AG09319 (cell line): ENCODE measurements at regions not wholly inside any gene's neighbourhood (a gene's known extent, or its start where the extent isn't known, plus 50 kb on each side); places are given as distances from the start of the nearest gene placed in this dataset.
"Not testable (repeated sequence)": the region's sequence is repeated elsewhere in the genome, so short reads cannot be mapped to it uniquely, and the experiment has no call there.

ENCODE experiments used
- DNase-seq: peaks from one replicate; pipeline ENCODE4 v3.0.0-alpha.2; 2010; ENCODE audit warnings: low read depth; ENCODE audit errors: extremely low read depth
- TF ChIP-seq, protein P1 (sequence below): IDR thresholded peaks from 2 replicates; pipeline ENCODE4 v1.5.1; 2011; ENCODE audit warnings: low read depth, mild to moderate bottlenecking, inconsistent platforms, low read length, moderate library complexity

DNA sequence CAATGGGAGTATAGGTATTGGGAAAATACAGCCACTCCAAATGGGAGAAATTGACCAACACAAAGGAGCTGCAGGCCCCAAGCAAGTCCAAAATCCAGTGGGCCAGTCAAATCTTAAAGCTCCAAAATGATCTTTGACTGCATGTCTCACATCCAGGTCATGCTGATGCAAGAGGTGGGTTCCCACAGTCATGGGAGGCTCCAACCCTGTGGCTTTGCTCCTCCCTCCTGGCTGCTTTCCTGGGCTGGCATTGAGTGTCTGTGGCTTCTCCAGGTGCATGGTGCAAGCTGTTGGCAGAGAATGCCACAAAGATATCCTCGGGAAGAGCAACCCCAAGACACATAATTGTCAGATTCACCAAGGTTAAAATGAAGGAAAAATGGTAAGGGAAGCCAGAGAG, 80.8 kb downstream of the IGLL5 start:
- TF ChIP-seq, protein P1, sequence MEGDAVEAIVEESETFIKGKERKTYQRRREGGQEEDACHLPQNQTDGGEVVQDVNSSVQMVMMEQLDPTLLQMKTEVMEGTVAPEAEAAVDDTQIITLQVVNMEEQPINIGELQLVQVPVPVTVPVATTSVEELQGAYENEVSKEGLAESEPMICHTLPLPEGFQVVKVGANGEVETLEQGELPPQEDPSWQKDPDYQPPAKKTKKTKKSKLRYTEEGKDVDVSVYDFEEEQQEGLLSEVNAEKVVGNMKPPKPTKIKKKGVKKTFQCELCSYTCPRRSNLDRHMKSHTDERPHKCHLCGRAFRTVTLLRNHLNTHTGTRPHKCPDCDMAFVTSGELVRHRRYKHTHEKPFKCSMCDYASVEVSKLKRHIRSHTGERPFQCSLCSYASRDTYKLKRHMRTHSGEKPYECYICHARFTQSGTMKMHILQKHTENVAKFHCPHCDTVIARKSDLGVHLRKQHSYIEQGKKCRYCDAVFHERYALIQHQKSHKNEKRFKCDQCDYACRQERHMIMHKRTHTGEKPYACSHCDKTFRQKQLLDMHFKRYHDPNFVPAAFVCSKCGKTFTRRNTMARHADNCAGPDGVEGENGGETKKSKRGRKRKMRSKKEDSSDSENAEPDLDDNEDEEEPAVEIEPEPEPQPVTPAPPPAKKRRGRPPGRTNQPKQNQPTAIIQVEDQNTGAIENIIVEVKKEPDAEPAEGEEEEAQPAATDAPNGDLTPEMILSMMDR = no peak
- DNase-seq = no peak

DNA sequence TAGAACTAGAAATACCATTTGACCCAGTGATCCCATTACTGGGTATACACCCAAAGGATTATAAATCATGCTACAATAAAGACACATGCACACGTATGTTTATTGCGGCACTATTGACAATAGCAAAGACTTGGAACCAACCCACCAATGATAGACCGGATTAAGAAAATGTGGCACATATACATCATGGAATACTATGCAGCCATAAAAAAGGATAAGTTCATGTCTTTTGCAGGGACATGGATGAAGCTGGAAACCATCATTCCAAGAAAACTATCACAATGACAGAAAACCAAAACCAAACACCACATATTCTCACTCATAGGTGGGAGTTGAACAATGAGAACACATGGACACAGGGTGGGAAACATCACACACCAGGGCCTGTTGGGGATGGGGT, 85.0 kb downstream of the IGLL5 start:
- not testable (repeated sequence) for DNase-seq

DNA sequence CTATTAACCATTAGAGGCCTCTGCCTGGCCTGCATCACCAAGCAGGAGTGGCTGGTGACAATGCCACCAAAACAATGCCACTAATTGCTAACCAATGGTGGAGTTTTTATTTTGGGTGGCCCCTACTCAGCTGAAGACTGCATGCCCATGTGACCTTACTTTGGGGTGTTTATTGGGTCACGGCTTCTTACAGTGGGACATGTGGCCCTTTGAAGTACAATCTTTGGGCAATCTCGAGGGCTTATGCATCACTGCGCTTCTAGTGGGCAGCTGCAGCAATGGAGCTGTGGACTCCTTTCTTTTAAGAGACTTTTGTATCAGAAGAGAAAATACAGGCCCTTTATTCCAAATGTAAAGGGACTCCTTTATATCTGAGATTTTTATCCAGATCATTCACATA, 85.7 kb downstream of the IGLL5 start:
- TF ChIP-seq, protein P1 = no peak
- DNase-seq = no peak

DNA sequence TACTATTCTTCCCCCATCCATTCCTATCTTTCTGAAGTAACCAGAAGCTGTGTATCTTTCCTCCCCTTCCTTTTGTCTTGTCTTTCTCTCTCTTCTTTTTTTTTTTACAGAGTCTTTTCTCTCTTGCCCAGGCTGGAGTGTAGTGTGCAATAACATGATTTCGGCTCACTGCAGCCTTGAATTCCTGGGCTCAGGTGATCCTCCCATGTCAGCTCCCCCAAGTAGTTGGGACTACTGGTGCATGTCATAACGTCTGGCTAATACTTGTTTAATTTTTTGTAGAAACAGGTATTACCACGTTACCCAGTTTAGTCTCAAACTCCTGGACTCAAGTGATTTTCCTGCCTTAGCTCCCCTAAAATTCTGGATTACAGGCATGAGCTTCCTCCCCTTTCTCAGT, 86.5 kb downstream of the IGLL5 start:
- DNase-seq = no peak
- TF ChIP-seq, protein P1 = no peak

DNA sequence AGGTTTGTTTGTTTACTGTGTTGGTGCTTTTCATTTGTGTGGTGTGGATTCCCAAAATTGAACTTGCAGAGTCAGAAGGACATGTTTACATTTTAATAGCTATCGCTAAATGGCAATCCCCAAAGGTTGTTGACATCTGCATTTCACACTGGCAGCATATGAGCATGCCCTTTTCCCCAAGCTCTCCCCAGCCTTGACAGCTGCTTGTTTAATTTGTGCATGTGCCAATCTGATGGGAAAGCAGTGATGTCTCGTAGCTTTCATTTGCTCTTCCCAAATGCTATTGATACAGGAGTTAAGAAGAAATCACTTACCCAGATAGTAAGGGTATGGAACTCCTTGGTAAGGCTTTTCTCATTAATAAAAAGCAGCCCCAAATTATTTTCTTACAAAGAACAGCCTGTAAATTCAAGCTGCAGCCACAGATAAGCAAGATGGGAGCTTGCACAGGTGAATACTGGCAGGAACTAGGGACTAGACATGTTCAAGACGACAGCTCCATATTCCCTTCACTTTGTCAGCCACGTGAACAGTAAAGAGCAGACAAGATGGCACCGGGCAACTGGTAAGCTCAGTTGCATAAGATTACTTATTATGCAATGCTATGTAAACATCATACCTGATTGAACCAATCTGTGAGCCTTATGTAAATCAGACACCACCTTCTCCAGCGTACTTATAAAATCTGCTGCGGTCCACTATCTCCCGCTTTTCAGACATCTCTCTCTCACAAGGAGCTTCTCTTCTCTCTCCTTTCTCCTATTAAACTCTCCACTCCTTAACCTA, 87.4 kb downstream of the IGLL5 start:
- TF ChIP-seq, protein P1 = no peak
- DNase-seq = no peak

DNA sequence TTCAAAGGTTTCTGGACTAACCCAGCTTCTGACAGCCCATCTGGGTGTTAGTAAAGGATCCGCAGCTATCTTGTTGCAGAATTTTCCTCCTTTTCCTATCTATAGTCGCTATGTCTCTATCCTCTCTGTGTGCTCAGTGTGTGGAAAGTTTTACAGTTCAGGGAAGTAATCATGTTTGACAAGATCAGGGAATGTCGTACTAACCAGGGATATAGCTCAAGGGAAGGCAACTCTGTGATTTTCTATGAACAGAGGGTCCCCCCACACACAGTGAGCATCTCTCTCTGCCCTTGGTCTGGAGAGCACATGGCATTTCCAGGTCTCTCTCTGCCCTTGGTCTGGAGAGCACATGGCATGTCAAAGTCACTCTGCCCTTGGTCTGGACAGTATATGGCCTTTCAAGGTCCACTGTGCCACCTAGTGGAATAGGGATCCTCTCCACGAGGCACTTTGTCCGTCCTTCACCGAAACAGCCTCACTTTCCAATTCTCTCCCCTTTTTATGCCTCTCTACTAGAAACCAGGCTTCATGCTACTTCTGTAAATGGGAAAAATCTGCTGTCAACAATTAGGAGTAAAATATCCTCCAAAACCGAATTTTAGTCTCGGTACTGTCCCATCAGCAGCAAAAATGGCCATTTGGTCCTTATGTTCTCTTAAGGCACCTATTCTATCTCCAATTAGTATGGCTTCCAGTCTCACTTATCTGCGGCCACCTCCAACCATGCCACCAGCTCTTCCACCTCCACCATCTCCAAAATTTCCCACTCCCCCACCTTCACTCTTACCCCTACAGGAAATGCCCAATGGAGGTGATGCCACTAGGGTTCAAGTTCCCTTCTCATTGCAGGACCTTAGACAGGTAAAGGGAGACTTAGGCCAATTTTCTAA, 88.7 kb downstream of the IGLL5 start:
- no peak for DNase-seq
- TF ChIP-seq, protein P1 = no peak

DNA sequence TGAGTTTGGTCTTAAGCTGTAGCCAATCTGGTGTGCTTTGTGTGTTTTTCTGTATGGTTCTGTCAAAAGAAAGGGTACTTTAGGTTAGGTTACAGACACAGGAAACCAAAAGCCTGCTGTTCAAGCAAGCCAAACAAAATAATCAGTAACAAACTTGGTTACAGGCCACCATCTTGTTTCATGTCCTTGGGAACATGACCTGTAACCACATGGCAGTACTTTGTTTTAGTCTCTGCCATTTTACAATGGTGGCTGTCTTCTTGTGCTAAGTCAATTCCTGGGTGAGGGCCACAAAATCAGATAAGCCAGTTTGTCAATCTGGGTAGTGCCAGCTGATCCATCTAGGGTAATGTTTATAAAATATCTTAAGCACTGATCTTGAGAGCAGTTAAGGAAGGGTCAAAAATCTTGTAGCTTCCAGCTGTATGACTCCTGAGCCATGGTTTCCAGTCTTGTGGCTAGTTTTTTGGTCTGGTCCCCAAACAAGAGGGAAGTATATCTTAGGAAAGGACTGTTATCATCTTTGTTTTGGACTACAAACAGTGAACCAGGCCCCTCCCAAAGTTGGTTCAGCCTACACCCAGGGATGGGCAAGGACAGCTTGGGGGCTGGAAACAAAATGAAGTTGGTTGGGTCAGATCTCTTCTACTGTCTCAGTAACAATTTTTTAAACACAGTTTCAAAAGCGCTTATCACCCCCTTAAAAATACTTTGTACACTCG, 90.0 kb downstream of the IGLL5 start:
- DNase-seq = no peak
- TF ChIP-seq, protein P1 = no peak
